Endometrial microvascular endothelial cells (primary cell): ENCODE measurements at regions not wholly inside any gene's neighbourhood (a gene's known extent, or its start where the extent isn't known, plus 50 kb on each side); places are given as distances from the start of the nearest gene placed in this dataset.

Experiments used
- in situ Hi-C: cut with HindIII; loops from 2 replicates; pipeline ENCODE4 v1.10.0; 2017; ENCODE audit warnings: low sequenced_read_pairs, low pct_unique_long_range_greater_than_20kb; ENCODE audit errors: inconsistent ontology term

DNA sequence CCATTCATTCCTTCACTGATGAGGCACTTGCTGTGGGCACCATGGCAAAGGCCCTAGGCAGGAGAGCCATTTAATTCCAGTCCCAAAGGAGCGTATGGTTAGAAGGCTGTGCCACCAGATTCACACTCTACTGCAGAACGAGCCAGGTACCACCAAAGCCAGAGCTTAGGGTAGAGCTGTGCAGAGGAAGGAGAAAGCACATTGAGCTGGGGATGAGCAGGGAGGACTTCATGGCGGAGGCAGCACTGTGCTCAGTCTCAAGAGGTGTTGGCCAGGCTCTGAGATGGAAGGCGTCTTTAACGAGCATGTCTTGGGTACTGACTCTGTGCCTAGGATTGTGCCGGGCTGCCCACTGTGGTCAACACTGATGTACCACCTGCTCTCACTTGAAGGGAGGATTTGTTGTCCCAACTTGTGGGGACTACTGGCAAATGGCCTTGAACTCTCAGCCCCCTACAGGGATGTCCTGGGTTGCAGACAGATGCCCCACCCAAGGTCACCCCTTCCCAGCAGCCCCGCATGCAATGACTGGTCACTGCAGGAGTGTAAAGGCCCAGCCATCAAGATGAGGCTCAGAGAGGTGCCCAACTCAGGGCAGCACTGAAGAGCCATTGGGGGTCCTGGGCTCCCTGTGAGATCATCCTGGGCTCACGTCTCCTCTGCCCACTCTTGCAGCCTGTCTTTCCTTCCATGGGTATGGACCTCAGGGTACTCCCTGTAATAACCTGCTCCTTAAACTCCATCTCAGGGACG lies 251.4 kb downstream of the GLI2 start:
- in situ Hi-C loops = no loop called here

DNA sequence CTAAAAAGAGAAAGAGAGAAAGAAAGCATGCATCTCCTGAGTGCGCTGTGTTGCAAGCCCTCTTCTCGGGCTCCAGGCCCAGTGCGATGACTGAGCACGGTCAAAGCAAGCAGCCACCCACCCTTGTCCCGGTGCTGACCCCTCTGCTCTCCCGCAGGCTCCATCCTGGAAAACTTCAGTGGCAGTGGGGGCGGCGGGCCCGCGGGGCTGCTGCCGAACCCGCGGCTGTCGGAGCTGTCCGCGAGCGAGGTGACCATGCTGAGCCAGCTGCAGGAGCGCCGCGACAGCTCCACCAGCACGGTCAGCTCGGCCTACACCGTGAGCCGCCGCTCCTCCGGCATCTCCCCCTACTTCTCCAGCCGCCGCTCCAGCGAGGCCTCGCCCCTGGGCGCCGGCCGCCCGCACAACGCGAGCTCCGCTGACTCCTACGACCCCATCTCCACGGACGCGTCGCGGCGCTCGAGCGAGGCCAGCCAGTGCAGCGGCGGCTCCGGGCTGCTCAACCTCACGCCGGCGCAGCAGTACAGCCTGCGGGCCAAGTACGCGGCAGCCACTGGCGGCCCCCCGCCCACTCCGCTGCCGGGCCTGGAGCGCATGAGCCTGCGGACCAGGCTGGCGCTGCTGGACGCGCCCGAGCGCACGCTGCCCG lies 252.5 kb downstream of the GLI2 start:
- in situ Hi-C loops = no loop called here

DNA sequence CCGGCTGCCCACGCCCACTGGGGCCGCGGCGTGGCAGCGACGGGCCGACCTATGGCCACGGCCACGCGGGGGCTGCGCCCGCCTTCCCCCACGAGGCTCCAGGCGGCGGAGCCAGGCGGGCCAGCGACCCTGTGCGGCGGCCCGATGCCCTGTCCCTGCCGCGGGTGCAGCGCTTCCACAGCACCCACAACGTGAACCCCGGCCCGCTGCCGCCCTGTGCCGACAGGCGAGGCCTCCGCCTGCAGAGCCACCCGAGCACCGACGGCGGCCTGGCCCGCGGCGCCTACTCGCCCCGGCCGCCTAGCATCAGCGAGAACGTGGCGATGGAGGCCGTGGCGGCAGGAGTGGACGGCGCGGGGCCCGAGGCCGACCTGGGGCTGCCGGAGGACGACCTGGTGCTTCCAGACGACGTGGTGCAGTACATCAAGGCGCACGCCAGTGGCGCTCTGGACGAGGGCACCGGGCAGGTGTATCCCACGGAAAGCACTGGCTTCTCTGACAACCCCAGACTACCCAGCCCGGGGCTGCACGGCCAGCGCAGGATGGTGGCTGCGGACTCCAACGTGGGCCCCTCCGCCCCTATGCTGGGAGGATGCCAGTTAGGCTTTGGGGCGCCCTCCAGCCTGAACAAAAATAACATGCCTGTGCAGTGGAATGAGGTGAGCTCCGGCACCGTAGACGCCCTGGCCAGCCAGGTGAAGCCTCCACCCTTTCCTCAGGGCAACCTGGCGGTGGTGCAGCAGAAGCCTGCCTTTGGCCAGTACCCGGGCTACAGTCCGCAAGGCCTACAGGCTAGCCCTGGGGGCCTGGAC lies 253.2 kb downstream of the GLI2 start:
- in situ Hi-C loops = no loop called here

DNA sequence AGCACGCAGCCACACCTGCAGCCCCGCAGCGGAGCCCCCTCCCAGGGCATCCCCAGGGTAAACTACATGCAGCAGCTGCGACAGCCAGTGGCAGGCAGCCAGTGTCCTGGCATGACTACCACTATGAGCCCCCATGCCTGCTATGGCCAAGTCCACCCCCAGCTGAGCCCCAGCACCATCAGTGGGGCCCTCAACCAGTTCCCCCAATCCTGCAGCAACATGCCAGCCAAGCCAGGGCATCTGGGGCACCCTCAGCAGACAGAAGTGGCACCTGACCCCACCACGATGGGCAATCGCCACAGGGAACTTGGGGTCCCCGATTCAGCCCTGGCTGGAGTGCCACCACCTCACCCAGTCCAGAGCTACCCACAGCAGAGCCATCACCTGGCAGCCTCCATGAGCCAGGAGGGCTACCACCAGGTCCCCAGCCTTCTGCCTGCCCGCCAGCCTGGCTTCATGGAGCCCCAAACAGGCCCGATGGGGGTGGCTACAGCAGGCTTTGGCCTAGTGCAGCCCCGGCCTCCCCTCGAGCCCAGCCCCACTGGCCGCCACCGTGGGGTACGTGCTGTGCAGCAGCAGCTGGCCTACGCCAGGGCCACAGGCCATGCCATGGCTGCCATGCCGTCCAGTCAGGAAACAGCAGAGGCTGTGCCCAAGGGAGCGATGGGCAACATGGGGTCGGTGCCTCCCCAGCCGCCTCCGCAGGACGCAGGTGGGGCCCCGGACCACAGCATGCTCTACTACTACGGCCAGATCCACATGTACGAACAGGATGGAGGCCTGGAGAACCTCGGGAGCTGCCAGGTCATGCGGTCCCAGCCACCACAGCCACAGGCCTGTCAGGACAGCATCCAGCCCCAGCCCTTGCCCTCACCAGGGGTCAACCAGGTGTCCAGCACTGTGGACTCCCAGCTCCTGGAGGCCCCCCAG lies 254.1 kb downstream of the GLI2 start:
- in situ Hi-C loops = no loop called here

DNA sequence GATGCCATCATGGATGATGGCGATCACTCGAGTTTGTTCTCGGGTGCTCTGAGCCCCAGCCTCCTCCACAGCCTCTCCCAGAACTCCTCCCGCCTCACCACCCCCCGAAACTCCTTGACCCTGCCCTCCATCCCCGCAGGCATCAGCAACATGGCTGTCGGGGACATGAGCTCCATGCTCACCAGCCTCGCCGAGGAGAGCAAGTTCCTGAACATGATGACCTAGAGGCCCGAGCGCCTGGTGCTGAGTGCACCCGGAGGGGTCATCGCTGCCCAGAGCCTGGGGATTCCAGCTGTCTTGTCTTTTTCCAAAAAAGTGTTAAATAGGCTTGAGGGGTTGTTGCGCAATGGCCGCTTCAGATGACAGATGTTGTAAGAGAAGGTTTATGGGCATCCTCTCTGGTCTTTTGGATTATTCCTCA lies 254.8 kb downstream of the GLI2 start:
- in situ Hi-C loops = no loop called here

DNA sequence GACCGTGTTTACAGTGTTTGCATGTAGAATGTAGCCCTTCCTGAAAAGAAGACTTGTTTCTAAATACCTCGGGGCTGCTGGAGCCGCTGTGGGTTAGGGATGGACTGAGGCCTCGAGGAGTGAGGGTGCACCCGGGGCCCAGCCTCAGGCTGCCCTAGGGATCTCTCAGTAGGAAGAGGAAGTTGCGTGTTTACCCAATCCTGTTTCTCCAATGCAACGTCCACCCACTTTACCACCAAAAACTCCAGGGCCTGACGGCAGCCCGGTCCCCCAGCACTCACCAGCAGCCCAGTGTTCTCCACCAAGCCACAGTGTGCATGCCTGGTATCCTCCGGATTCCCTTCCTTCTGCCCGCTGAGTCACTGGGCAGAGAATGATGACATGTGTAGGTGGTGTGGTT lies 255.8 kb downstream of the GLI2 start:
- in situ Hi-C loops = no loop called here

DNA sequence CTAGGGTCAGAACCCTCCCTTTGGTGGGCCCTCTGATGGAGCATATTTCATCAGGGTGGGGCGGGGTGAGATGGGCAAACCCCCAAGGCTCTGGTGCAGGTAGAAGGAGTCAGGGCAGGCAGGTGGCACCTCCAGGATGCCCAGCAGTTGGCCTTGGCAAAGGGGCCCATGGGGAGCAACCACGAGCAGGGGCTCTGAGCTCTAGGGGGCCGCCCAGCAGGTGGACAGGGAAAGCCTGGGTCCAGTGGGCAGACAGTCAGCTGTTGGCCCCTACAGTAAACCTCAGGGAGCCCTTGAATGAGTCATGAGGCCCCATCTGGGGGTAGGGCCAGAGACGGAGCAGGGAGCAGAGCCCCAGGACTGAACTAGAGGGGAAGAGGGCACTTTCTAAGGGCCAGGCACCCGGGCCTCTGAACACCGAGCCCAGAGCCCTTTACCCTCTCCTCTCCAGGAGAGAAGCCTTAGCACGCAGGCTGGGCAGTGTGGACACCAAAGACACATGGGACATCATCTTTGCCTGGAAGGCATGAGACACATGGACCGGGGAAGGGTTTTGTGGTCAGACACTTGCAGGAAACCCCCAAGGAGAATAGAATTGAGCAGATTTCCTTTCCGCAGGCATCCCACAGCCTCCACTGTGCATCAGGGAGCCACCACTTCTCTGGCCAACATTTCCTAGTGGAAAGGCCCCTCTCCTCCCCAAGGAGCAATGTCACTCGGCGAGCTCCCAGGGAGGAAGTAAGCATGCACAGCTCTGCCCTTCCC lies 257.3 kb downstream of the GLI2 start:
- in situ Hi-C loops = no loop called here

DNA sequence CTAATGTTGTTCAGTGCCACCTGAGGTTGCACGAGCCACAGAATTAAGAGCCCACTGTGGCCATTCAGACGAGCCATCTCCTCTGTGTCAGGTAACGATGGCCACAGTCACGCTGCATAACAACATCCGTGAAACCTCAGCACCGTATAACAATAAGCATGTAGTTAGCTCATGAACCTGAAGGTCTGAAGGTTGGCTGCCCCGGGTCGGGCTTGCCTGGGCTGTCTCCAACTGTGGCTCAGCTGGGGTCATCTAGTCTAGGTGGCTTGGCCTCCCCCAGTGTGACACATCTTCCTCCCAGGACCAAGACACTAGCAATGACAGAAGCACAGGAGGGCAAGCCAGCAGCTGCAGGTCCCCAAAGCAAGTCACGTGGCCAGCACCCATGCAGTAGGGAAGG lies 258.0 kb downstream of the GLI2 start:
- in situ Hi-C loops = no loop called here

DNA sequence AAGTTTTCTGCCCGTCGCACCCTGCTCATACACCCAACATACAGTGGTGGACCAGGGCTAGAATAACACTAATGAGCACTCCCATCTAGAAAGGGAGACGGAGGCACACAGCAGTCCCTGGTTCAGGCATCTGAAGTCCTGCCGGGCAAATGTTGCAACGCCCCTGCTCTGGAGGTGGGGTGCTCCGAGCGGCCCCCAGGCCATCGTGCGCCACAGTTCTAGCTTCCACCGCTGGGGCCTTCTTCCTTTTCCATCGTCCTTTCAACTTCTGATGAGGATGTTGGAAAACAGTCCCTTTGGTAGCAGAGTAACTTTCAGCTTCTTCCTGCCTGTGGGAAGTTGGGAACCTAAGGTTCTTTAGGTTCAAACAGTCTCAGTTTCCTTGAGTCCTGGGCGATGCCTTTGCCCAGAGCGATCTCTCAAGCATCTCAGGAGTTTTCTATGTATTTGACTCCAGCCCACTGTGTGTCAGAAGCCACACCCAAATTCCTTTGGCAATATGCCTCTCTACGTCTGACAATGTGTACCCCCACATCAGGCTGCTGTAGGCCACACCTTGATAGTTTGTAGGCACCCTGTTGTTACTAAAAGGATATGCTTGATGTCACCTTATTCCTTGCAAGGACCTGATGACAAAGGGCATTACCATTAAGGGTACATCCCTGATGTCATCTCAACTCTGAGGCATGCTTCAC lies 258.8 kb downstream of the GLI2 start:
- in situ Hi-C loops = no loop called here

DNA sequence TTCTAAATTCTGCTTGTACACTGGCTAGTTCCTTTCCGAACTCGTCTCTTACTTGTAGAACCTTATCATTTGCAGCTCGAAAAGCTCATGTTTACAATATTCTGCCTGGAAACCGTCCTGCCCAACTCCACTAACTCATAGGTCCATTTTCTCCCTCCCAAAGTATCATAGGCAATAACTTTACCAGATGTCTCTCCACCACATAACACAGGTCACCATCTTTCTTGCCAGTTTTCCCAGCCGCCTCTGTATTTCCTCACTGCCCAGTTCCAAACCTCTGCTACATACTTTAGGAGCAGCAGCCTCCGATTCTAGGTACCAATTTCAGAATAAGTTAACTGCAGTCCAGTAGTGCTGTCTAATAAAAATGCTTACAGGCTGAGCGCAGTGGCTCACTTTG lies 259.5 kb downstream of the GLI2 start:
- in situ Hi-C loops = no loop called here

DNA sequence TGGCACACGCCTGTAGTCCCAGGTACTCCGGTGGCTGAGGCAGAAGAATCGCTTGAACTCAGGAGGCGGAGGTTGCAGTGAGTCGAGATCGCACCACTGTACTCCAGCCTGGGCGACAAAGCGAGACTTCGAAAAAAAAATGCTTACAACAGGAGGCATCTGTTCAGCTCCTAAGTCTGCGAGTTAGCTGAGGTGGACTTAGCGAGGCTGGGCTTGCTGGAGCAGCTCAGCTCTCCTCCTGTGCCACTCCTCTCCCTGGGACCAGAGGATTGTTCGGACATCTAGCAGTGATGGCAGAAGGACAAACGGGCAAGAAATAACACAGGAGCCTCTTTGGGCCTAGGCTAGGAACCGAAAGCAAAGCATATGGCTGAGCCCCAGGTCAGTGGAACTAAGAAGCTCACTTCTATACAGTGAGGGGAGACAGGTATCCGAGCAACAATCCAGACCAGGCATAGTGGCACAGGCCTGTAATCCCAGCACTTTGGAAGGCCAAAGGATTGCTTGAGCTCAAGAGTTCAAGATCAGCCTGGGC lies 260.1 kb downstream of the GLI2 start:
- in situ Hi-C loops = no loop called here

DNA sequence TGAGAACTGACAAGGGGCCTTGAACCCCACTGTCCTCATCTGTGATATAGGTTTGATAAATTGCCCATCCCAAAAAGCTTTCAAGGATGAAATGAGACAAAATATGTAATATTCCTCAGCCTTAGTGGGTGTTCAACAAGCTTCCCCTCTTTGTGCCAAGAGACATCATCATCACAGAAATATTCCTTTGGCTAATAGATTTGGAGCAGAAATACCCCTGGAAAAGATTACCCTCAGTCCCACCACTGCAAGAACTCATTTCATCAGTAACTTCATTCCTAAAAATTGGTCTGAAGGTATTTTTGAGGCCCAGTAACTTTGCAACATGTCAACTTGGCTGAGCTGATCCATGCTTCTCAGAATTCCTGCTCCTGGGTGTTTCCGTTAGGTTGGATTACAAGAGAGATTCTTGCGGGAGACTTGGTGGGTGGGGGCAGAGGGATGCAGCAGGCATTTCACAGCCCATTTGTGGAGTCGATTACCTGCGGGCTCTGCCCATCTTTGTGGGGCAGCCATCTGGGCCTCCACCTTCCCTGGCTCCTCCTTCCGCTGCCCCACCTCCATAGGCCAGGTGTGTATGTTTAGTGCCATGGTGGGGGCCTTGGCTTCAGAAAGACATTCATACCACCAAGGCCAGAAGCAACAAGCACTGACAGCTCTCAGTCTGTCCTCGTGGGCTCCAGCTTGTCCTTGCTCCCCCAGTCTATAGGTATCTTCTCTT lies 263.9 kb downstream of the GLI2 start:
- in situ Hi-C loops = no loop called here

DNA sequence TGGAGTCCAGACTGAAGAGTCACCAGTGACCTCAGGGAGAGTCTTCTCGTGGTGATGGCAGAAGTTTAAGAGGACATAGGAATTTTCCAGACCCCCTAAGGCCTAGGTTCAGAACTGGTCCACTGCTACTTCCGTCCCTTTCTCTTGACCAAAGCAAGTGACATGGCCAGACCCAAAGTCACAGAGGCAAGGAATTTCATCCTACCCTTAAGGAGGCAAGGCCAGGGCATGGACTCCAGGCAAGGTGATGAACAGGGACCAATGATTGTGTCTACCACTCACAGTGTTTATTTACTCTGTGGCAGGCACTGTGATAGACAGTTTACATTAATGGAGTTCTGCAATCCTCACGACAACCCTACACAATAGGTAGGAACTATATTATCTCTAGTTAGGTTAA lies 265.1 kb downstream of the GLI2 start:
- in situ Hi-C loops = no loop called here

DNA sequence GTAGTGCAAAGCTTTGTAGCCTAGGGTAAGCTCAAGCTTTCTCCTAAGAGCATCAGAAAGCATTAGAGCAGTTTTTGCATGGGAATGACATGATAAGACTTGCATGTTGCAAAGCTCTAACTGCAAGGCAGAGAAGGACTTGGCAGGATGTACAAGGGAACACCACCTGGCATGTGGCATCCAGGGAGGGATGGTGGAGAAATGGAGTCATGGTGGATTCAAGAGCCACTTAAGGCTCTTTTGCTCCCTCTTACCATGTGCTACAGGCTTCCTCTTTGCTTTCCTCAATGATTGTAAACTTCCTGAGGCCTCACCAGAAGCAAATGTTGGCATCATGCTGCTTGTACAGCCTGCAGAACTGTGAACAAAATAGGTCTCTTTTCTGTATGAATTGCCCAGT lies 266.0 kb downstream of the GLI2 start:
- in situ Hi-C loops = no loop called here

DNA sequence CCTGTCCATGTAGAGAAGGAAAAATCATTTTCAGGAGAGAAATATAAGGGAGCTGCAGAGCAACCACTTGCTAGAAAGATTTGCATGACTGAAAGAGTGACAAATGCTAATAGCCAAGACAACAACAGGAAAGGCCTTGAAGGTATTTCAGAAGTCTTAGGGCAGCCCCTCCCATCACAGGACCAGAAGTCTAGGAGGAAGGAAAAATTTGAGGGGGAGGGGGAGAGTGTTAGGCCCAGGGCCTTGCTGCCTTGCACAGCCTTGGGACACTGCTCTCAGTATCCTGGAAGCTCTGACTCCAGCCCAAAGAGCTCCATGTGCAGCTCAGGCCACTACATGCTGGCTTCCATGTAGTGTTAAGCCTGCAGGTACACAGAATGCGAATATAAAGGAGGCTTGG lies 266.9 kb downstream of the GLI2 start:
- in situ Hi-C loops = no loop called here

DNA sequence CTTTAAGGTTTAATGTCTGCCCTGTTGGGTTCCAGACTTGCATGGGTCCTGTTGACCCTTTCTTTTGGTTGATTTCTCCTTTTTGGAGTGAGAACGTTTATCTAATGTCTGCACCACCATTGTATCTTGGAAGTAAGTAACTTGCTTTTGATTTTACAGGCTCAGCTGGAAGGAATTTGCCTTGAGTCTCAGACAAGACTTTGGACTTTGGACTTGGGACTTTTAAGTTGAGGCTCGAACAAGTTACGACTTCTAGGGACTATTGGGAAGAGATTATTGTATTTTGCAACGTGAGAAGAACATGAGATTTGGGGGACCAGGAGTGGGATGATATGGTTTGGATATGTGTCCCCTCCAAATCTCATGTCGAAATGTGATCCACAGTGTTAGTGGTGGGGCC lies 267.7 kb downstream of the GLI2 start:
- in situ Hi-C loops = no loop called here

DNA sequence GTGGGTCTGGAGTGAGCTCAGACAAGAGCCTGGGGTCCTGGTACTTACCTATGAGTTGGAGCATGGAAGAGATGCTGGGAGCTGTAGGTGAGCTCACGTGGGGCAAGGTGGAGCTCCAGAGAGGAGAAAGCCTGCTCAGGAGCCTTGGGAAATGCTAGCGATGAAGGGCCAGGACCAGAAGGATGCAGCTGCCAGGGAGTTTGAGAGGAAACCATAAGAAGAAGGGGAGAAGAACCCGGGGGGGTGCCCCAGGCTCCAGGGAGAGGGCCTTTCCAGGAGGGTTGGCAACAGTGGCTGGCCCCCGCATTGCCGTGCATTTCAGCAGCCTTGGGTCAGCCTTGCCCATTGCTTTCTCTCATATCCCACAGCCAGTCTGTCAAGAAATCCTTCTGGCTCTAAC lies 268.7 kb downstream of the GLI2 start:
- in situ Hi-C loops = no loop called here
